GM19328 (cell line): ENCODE measurements at regions not wholly inside any gene's neighbourhood (a gene's known extent, or its start where the extent isn't known, plus 50 kb on each side); places are given as distances from the start of the nearest gene placed in this dataset.

Experiments
- ATAC-seq: cut with Tn5 transposase; IDR thresholded peaks from one replicate; pipeline ENCODE4 v1.9.1; 2021; ENCODE audit warnings: mild to moderate bottlenecking, moderate library complexity; ENCODE audit not compliant: unreplicated experiment

DNA sequence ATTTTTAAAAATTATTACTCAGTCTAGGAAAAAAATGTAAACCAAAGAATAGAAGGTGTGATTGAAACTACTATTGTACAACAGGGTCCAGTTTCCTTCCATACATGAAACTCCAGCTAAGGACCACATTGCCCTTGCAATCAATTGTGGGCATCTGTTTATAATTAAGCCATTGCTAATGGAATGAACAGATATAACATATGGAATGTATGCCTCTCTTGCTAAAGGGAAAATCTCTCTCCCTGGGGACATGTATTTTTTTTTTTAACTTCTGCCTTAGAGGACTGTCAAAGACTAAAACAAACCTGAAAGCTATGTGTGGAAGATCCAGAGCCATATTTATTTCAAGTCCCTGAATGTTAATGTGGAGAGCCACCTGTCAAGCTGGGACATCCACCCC lies 336.8 kb upstream of the MANEA start:
- ATAC-seq: no peak

DNA sequence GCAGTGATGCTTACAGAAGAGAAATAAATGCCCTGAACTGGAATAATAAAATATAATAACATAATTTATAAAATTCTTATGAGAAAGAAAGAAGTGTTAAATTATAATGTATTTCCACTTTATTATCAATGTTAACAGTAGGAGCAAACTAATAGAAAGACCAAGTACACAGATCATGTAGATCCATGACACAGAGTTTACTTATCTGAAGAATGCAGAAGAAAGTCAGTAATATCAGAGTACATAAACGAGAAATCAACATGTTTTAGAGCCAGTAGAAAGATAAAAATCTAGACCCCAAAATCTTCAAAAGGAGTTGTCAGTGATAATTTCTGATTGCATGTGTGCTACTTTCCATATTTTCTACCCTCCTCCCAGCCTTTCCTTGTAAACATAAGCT lies 334.8 kb upstream of the MANEA start:
- no peak for ATAC-seq

DNA sequence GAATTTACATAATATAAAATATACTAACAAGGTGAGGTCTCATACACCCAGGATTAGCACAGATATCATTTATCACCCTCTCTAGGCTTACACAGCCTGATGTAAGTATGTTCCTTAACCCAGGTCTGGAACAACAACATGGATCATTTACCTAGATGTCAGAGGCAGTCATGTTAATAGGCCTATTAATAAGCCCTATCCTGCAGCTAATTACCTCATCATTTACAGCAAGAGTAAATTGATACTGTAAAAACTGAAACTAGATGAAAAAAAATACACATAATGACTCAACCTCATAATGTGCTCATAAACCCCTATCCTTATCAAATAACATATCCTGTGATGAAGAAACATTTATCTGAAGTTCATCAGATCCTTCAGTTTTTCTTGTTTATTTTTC lies 334.3 kb upstream of the MANEA start:
- ATAC-seq: no peak

DNA sequence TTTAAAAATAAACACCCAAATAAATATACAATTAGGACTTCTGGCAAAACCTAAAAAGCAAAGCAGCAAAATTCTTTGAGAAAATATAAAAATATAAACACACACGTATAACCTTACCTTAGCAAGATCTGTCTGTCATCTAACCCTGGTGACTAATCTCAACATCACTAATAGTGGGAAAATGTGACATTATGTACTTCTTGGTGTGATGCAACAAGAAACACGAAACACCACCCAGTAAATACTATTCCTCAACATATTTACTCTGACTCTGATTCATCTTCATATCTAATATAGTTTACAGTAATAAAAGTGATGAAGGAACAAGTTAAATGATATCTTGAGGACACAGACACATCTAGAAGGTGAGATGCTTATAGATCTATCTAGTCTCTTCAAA lies 332.6 kb upstream of the MANEA start:
- ATAC-seq: no peak

DNA sequence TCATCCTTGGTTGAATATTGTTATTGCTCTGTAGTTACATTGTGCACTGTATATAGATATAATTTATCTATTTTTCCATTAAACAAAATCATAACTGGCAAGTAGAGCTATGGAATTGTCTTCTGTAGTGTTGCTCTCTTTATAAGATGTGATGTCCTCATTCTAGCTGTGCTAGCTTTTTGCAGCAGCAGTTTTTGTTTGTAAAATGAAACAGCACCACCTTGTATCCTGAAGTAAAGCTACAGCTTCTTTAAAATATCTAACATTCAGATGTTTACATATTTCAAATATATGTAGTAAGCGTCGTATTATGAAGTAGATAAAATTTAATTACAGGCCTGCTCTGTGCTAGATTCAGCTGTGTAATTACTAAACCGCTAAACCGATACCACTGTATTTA lies 328.8 kb upstream of the MANEA start:
- ATAC-seq: no peak

DNA sequence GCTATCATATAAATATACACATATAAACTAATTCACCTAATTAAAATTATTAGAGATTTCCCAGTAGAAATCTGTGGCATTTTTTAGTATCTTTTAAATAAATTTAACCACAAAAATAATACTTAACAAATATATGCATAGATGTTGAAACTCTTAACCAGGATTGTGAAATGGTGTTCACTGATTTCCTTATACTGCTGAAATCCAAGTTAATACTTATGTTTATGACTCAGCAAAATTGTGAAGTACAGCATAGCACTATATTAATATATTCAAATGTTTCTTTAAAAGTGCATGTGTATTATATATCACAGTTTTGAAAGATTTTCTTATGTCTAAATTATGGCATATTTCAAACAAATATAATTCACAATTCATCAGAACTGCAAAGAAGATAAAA lies 328.2 kb upstream of the MANEA start:
- ATAC-seq: no peak

DNA sequence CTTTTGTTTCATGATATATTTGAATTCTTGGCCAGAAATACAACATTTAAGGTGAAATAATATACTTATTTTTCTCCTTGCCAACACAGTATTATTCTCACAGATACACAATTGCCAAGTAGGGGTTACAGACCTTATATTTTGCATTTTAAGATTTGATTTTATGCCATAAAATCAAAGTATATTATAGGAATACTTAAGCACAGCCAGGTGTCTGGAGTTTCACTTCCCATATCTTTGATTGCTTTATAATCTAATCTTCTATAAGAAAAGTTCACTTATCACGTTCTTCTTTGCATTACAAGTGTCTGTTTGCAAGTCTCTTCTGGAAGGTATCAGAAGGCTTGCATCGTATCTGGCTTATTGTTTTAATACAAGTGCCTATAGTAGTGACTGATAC lies 327.7 kb upstream of the MANEA start:
- no peak for ATAC-seq

DNA sequence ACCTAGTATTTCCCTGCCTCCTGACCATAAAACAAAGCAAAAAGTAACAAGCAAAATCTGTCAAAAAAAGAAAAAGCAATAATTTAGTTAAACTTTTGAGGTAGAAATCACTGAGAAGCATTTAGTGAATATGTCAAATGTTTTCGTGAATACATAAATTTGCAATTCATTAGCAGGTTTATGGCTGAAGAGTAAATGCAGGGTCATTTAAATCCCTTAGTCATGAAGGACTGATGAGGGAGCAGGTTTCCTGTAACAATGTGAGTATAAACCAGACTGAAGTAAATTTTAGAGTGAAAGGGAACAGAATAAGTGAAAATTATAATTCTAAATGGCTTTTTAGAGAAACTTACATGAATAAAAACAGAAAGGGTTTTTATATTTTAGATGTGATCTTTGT lies 313.5 kb upstream of the MANEA start:
- no peak for ATAC-seq

DNA sequence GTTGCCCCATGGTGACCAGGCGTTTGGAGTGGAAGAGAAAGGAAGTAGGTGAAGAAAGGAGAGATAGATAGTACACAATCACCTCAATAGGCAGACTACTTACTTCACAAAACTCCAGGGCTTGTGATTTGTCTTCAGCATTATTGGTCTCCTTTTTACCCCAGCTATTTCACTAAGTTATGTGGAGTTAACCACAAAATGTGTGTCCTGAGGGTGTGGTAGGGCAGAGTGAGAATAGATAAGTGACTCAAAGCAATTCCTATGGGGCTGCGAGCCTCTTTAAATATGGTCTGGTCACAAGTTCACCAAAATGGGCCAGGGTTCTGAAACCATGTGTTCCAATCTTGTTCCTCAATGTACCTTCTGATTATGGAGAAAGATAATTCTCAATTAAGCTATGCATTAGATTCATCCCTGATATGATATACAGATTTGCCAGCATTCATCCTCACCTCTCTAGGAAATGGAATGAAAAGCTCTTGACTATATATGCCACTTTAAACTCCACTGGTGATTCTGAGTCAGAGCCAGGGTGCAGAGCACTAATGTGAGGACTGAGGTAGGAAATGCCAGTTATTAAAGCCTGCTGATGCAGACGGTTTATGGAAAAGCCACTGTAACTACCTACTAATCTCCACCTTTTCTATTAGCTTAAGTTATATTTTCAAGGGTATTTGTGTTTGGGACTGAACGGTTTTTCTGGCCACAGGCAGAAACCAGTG lies 310.6 kb upstream of the MANEA start:
- ATAC-seq: no peak

DNA sequence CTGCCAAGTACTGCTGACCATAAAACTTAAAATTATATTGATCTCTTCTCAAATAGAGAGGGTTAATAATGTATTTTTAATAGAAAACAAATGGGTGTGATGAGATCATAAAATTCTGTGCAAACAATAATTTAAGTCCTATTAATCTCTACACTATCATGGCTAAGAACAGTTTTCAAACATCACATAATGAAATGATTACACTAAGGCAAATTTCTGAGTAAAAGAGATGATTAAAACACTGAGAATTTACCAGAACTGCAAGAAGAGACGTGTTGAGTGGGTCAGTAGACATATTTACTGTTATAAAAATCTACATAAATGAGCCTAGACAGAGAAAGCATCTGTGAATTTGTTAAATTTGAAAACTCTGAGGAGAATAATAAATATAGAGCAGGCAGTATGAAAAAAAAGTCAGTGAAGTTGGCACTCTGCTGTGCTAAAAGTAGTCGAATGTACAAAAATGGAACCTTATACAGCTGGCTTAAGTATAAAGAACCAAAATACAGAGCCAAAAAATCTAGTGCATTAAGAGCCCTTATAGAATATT lies 302.6 kb upstream of the MANEA start:
- ATAC-seq: no peak

DNA sequence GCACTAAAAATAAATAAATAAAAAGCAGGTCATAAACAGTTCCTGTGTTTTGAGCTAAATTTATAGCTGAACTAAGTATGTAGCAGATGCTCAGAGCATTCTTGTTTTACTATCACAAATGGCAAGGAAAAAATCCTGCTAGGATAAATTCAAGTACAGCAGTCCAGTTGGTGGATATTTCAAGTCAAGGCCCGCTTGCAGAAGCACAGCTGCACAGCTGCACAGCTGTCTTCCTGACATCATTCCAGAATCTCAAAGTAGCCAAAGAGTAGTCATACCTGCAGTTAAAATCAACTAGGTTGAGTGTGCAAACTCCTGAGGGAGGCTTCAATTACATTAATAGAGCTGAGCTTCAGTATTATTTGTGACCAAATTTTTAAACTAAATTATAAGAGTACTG lies 297.7 kb upstream of the MANEA start:
- ATAC-seq: no peak

DNA sequence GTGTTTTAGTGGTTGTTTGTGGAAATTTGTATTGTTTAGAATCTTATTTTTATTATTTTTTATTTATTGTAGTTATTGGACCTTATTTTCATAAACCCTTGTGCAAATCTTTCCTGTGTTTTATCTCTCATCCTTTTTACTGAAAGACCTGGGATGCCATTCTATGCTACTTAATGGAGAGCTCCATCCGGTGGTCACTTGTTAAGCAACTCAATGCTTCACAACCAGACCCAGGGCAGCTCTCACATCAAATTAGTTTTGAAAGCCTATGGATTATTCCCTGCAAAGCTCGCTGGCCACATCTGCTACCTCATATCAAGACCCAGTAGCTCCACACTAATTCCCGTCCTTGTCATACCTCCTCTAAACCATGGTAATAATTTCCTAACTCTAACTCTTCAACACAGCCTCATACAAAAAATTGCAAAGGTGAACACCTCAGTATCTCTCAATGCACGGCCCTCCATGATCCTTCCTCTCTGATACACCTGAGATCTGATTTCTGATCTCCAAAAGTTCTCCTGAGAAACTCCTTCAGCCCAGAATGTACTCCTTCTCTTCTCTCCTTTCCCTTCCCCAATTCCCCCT lies 296.6 kb upstream of the MANEA start:
- no peak for ATAC-seq

DNA sequence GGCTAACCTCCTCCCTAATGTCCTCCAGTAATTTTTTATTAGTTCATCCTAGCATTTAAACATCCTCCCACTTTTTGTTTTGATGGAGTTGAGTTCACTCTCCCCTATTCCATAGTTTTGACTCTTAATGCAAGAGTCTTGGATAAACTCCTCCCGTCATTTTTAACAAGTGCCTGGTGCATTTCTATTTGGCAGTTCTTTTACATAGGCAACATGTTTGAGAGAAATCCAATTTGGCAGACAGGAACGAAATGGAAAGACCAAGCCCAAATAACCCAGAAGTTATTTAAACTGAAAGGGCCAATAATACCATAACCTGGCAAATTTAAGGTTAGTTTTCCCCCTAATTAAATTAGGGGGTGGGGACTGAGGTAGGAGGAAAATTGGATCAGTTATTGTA lies 291.5 kb upstream of the MANEA start:
- no peak for ATAC-seq

DNA sequence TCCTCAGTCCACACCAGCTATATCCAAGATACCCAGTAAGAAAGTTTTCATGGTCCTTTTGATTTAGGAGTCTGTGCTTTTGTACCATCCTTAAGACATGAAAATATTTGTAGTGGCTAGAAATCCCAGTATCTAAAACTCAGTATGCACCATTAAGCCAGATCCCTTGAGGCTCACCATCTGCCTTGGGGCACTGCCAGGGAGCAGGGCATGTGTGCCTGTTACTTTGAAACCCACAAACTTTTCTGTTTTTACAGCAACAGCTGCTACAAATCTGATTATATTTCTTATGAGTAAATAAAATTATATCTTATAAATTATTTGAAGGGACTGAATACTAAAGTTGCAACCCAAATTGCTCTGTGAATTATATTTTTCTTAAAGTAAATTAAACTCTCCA lies 290.5 kb upstream of the MANEA start:
- no peak for ATAC-seq

DNA sequence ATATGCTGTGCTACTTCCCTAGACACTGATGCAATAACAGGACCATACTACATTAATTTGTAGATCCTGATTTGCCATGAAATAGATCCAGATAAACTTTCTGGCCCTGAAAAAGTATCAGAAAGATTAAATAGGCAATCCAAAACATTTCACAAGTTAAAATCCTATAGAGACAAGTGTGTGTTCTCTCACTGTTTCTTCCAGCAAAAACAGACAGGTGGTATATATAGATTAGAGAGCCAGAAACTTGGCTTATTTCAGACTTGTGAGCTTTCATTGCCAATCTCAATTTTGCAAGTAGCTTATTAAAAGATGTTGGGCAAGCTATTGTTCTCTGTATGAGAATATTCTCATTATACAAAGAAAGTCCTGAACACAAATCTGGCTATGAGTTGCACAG lies 289.1 kb upstream of the MANEA start:
- ATAC-seq: no peak

DNA sequence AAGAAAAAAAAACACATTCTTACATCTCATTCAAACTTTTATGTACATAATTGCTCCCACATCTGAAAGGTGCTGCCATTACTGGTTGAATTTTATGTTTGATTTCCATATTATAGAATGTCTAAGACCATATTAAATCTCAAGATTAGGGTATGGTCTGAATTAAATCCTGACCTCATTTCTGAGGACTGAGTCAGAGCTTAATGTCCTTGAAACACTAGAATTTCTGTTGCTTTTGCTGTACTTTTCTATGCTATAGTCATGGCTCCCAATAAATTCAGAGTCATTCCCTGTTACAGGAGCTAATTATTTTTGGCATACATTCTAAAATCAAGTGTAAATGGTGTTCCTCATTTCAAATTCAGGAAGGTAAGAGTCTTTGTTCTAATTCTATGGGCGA lies 285.3 kb upstream of the MANEA start:
- ATAC-seq: no peak

DNA sequence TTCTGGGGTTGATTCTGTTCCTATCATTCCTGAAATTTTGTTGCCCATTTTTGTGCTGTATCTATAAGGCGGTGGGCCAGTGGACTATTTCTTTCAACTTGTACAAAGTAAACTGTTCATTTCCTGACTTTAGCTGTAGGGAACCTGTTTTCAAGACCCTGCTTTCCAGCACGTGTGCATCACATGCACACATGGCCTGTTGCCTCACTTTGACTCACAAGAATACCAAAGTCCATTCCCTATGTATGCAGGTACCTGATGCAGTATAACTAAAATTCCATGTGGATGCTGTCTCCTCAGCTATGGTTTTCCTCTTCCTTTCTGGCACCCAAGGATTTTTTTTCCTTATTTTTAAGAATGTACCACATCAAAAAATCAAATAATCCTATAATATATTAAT lies 284.1 kb upstream of the MANEA start:
- ATAC-seq: no peak

DNA sequence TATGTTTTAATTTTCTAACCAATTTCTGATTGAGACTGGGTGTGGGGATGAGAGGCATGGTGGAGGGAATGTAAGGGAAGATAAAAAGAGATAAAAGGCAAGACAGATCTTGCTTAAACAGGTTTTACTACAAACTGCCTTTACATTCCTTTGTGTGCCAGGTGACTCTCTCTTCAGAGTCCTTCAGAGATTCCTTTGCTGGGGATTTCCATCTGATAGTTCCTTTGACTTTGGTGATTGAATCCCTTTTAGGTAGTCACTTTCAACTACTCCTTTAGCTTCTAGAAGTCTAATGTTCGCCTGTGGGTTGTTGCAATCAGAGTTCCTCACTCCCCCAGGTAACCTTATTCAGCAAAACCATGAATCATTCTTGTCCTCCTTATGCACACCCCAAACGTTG lies 283.3 kb upstream of the MANEA start:
- ATAC-seq: no peak

DNA sequence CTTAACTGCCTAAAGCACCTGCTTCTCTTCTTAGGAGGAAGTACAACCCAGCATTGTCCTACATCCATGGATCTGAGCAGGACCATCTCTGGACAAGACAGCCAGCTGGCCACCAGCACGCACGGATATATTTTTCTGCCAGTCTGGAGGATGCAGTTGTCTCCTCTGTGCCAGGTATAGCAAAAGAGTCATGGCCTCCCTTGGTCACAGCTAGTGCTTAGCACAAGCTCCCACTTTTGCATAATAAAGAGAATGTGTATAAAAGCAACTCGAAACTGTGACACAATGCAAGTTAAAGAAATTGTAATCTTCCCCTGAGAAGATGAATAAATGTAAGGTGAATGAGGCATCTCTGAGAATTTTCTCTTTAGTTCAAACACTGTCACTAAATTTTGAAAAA lies 267.8 kb upstream of the MANEA start:
- ATAC-seq: no peak

DNA sequence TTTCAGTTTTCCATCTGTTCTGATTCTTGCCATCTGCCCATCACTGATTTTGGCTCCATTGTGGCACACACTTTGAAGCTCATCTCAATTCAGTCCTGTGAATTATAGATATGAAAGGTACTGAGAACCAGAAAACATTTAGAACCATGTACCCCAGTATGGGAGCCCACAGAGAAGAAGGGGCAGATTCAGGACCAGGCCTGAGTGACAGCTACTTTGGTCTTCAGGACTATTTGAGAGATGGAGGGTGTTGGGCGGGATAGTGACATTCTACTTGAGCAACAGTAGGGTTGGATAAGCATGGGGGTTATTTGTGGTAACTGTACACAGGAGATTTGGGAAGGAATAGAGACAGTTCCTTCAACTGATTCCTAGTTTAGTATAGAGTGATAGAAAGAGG lies 259.2 kb upstream of the MANEA start:
- ATAC-seq: no peak

DNA sequence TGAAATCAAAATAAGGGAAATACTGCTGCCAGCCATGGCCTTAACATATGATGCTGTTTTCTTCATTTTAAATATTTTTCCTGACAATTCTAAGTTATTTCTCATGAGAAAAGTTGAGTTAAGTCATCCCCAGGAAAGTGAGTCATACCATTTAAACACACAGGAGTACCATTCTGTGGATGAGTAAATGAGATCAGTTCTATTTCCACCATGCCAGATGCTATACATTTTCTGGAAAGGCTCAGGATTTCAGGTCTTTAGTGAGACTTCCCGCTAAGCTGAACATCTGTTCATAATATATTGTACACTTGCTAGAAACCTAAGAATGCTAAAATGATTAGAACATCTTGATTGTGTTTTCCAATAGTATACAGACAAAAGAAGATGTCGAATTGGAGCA lies 256.2 kb upstream of the MANEA start:
- no peak for ATAC-seq

DNA sequence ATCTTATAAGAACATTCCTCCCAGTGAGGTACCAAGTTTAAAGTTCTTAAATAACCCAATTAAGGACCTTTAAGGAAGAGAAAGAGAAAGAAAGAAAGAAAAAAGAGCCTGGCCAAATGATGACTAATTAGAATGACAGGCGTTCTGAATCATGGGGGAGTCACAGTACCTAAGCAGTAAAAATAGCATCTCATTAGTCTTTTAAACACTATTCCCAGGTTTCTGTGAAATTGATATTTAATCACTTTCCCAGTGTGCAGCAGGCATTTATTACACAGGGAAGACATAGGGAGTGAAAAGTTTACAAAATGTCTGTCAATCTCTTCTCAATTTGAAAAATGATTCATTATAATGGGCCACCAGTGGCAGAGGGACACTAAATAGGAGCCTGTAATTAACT lies 251.4 kb upstream of the MANEA start:
- no peak for ATAC-seq

DNA sequence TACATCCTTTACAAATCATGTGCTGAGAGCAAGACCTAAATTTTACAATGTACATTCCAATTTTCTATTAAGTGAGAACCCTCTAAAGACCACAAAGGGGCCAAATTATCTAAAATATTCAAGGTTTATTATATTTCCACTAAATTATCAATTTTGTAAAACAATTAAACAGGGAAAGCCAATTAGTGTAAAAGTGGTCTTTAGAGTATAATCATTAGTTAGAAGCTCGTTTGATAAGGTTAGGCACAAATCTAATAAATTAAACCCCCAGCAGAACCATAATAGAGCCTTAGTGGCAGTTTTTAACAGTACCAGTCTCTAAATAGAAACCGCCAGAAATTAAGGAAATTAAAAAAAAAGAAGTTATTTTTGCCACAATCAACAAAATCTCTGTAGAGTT lies 249.1 kb upstream of the MANEA start:
- no peak for ATAC-seq
